ENCODE measurements at regions not wholly inside any gene's neighbourhood (a gene's known extent, or its start where the extent isn't known, plus 50 kb on each side); places are given as distances from the start of the nearest gene placed in this dataset.
A peak's percentile ranks its signal among the peaks of the same experiment; 100 is the strongest.

- Histone ChIP-seq H3K9me3 (ENCODE audit: control insufficient read depth in 4 of 4, low read length in 3 of 4) (no peaks in the 10 kb centered on the region), H3K27me3 (ENCODE audit: control insufficient read depth in 4 of 4, insufficient read depth in 4 of 4, low read length in 3 of 4) (no peaks in the 10 kb centered on the region), H3K9ac (ENCODE audit: low read depth in 1 of 2, low read length in 2 of 2) (no peak overlapping the region), H3K36me3 (ENCODE audit: control insufficient read depth in 4 of 4, insufficient read depth in 3 of 4, low read depth in 1 of 4, low read length in 3 of 4) (no peaks in the 10 kb centered on the region), H3K4me3 (ENCODE audit: low read depth in 1 of 3, low read length in 3 of 3) (no peak overlapping the region), H3K4me1 (ENCODE audit: control insufficient read depth in 4 of 4, insufficient read depth in 4 of 4, low read length in 3 of 4) (peaks cover 0 to 2% (median 0%) of the 10 kb centered on the region in 4 donors), H3K27ac (ENCODE audit: low read depth in 1 of 2, low read length in 2 of 2) (no peak overlapping the region)
- peak; percentile 44 for DNase-seq (ENCODE audit: low spot score)
- WGBS, result 44% methylated on average over 24 of the region's 24 CpGs
- peak; percentile 75 to 80 for TF ChIP-seq RAD21 (IDR thresholded peaks at IDR 0.05)
- peak; percentile 85 for TF ChIP-seq CTCF (IDR thresholded peaks at IDR 0.05; ENCODE audit: low read depth, low read length, missing input control)
- TF ChIP-seq REST (IDR thresholded peaks at IDR 0.05), result no peak
These were observed 439.8 kb downstream of the SOX9 start for GRCh38 chr17:72560303-72561247.

GRCh38 chr17:72561266-72561665, 440.4 kb downstream of the SOX9 start:
- no peaks in the 10 kb centered on the region for H3K27me3 ChIP-seq (ENCODE audit: control insufficient read depth in 4 of 4, insufficient read depth in 4 of 4, low read length in 3 of 4)
- peaks cover 0 to 2% (median 0%) of the 10 kb centered on the region in 4 donors for H3K4me1 ChIP-seq (ENCODE audit: control insufficient read depth in 4 of 4, insufficient read depth in 4 of 4, low read length in 3 of 4)
- no peak overlapping the region for H3K9ac ChIP-seq (ENCODE audit: low read depth in 1 of 2, low read length in 2 of 2)
- 64% methylated on average over 5 of the region's 5 CpGs for WGBS
- no peaks in the 10 kb centered on the region for H3K9me3 ChIP-seq (ENCODE audit: control insufficient read depth in 4 of 4, low read length in 3 of 4)
- H3K4me3 ChIP-seq (ENCODE audit: low read depth in 1 of 3, low read length in 3 of 3), result no peak overlapping the region
- DNase-seq (ENCODE audit: low spot score), result no peak
- no peak overlapping the region for H3K27ac ChIP-seq (ENCODE audit: low read depth in 1 of 2, low read length in 2 of 2)
- H3K36me3 ChIP-seq (ENCODE audit: control insufficient read depth in 4 of 4, insufficient read depth in 3 of 4, low read depth in 1 of 4, low read length in 3 of 4), result no peaks in the 10 kb centered on the region
- TF ChIP-seq FOXA1 (IDR thresholded peaks at IDR 0.05), result no peak
- TF ChIP-seq SP1 (IDR thresholded peaks at IDR 0.05), result no peak
- no peak for TF ChIP-seq GABPA (IDR thresholded peaks at IDR 0.05 in 1 of 2, conservative IDR thresholded peaks at IDR 0.05 in 1 of 2)
- no peak for TF ChIP-seq CTCF (IDR thresholded peaks at IDR 0.05; ENCODE audit: low read depth, low read length, missing input control)
- TF ChIP-seq ATF3 (IDR thresholded peaks at IDR 0.05), result no peak
- TF ChIP-seq HNF4G (IDR thresholded peaks at IDR 0.05), result no peak
- no peak for TF ChIP-seq HNF4A (conservative IDR thresholded peaks at IDR 0.05)
- TF ChIP-seq REST (IDR thresholded peaks at IDR 0.05), result no peak
- TF ChIP-seq EGR1 (IDR thresholded peaks at IDR 0.05; ENCODE audit: low read depth in 2 of 2), result no peak
- TF ChIP-seq JUND (IDR thresholded peaks at IDR 0.05), result no peak
- no peak for TF ChIP-seq MAX (IDR thresholded peaks at IDR 0.05)
- TF ChIP-seq YY1 (IDR thresholded peaks at IDR 0.05), result no peak
- no peak for TF ChIP-seq RAD21 (IDR thresholded peaks at IDR 0.05)
- TF ChIP-seq FOXA2 (IDR thresholded peaks at IDR 0.05), result no peak
- no peak for TF ChIP-seq RXRA (IDR thresholded peaks at IDR 0.05)
- no peak for TF ChIP-seq TAF1 (conservative IDR thresholded peaks at IDR 0.05)
- TF ChIP-seq ZBTB33 (IDR thresholded peaks at IDR 0.05), result no peak

Measured in liver (tissue), 8 donors.